NB4 (cell line): ENCODE measurements at regions not wholly inside any gene's neighbourhood (a gene's known extent, or its start where the extent isn't known, plus 50 kb on each side); places are given as distances from the start of the nearest gene placed in this dataset.

Experiments
- DNase-seq: peaks from one replicate; pipeline ENCODE4 v3.0.0; 2010; ENCODE audit warnings: low read depth
- H3K4me3 ChIP-seq: one replicate; pipeline ENCODE4 v1.5.1; 2011; ENCODE audit warnings: mild to moderate bottlenecking, low read depth, low read length, moderate library complexity
- CTCF ChIP-seq: IDR thresholded peaks from one replicate; pipeline ENCODE4 v1.5.1; 2012; ENCODE audit warnings: low read depth, low read length
- MAX ChIP-seq: IDR thresholded peaks from 2 replicates; pipeline ENCODE4 v1.6.1; 2011; ENCODE audit warnings: low read depth, low read length
- MYC ChIP-seq: IDR thresholded peaks from 2 replicates; pipeline ENCODE4 v1.6.1; 2011; ENCODE audit warnings: low read depth, low read length
- POLR2A ChIP-seq: IDR thresholded peaks from 2 replicates; pipeline ENCODE4 v1.6.1; 2011; ENCODE audit warnings: mild to moderate bottlenecking; ENCODE audit not compliant: insufficient read length; ENCODE audit errors: extremely low read depth

GRCh38 chr10:78178940-78179339, 145.3 kb downstream of the RPS24 start:
- H3K4me3 ChIP-seq = no peak overlapping the region
- TF ChIP-seq MAX (no peak), POLR2A (no peak), MYC (no peak), CTCF (no peak)
- DNase-seq = no peak

GRCh38 chr10:78179886-78180705, 146.4 kb downstream of the RPS24 start:
- no peak overlapping the region for H3K4me3 ChIP-seq
- no peak for DNase-seq
- TF ChIP-seq MAX (no peak), CTCF (no peak), MYC (no peak), POLR2A (no peak)

- H3K4me3 ChIP-seq = no peak overlapping the region
- no peak for TF ChIP-seq MAX
- TF ChIP-seq MYC = no peak
- no peak for TF ChIP-seq POLR2A
- TF ChIP-seq CTCF = no peak
- no peak for DNase-seq
Observed at GRCh38 chr10:78181381-78182055, 147.9 kb downstream of the RPS24 start.

- no peak for DNase-seq
- TF ChIP-seq MAX = no peak
- H3K4me3 ChIP-seq = no peak overlapping the region
Observed at GRCh38 chr10:78182841-78183240, 149.2 kb downstream of the RPS24 start.

GRCh38 chr10:78184851-78185692, 151.4 kb downstream of the RPS24 start:
- TF ChIP-seq MYC (no peak), CTCF (no peak), POLR2A (no peak), MAX (no peak)
- no peak for DNase-seq
- no peak overlapping the region for H3K4me3 ChIP-seq
